Aorta (tissue), 5 donors: ENCODE measurements at regions not wholly inside any gene's neighbourhood (a gene's known extent, or its start where the extent isn't known, plus 50 kb on each side); places are given as distances from the start of the nearest gene placed in this dataset.

Source experiments
- ATAC-seq: fragments of 200-7000 bp; cut with Tn5 transposase; one replicate; pipeline ENCODE4 v1.9.1; 2022; ENCODE audit warnings: moderate library complexity; ENCODE audit not compliant: low FRiP score
- DNase-seq, 2 donors: peaks; one replicate each; pipeline ENCODE4 v3.0.0-alpha.2; 2020
- H3K27ac ChIP-seq, 2 donors: one replicate each; pipeline ENCODE4 v1.5.1; 2013; ENCODE audit warnings: low read length in 2 of 2, mild to moderate bottlenecking in 2 of 2, moderate library complexity in 2 of 2, control low read depth in 1 of 2, inconsistent platforms in 1 of 2, low read depth in 1 of 2
- H3K27me3 ChIP-seq, 2 donors: one replicate each; pipeline ENCODE4 v1.6.1; 2013; ENCODE audit warnings: control low read depth in 1 of 2, low read length in 1 of 2, mild to moderate bottlenecking in 1 of 2, moderate library complexity in 1 of 2; ENCODE audit not compliant: insufficient read depth in 2 of 2, control insufficient read depth in 1 of 2
- H3K36me3 ChIP-seq, 2 donors: one replicate each; pipeline ENCODE4 v1.6.1; 2013; ENCODE audit warnings: control low read depth in 1 of 2, low read length in 1 of 2, mild to moderate bottlenecking in 1 of 2; ENCODE audit not compliant: insufficient read depth in 2 of 2, control insufficient read depth in 1 of 2
- H3K4me1 ChIP-seq, 2 donors: one replicate each; pipeline ENCODE4 v1.6.1; 2013; ENCODE audit warnings: low read length in 2 of 2, control low read depth in 1 of 2, mild to moderate bottlenecking in 1 of 2, moderate library complexity in 1 of 2; ENCODE audit not compliant: insufficient read depth in 2 of 2, control insufficient read depth in 1 of 2
- H3K4me3 ChIP-seq, 2 donors: one replicate each; pipeline ENCODE4 v1.5.1; 2013; ENCODE audit warnings: low read length in 2 of 2, control low read depth in 1 of 2, mild to moderate bottlenecking in 1 of 2
- H3K9me3 ChIP-seq: one replicate; pipeline ENCODE4 v1.6.1; 2013; ENCODE audit warnings: mild to moderate bottlenecking, low read length; ENCODE audit not compliant: control insufficient read depth
- WGBS, 2 donors: extraction: QIAGEN DNeasy Blood & Tissue Kit; methylation state at CpG; one replicate each; pipeline ENCODE4 v1.1.7; 2013; 5-methylcytosine and 5-hydroxymethylcytosine counted together
- intact Hi-C, 2 donors: fragments of 100-400 bp; cut with DNase I; formaldehyde crosslinking; loops; one replicate each; pipeline versions ENCODE4 v1.14.2 to v1.15.0; 2022
- donor health status: healthy with polysubstance abuse.
- donor health status: Bipolar disorder and iron deficiency.
- donor health status: DM: no; HTN: no; CAD: no.
- donor health status: DM: no; HTN: no; CAD: no.
- donor health status: DM: yes; HTN: yes; CAD: no.

GRCh38 chr2:139819273-139819796 lies 1039.1 kb upstream of the NXPH2 start:
- intact Hi-C loops, result no loop called here
- Histone ChIP-seq H3K9me3 (no peaks in the 10 kb centered on the region), H3K4me1 (no peaks in the 10 kb centered on the region), H3K27ac (no peak overlapping the region), H3K4me3 (no peak overlapping the region), H3K27me3 (no peaks in the 10 kb centered on the region), H3K36me3 (no peaks in the 10 kb centered on the region)
- ATAC-seq (no peak), DNase-seq (no peak)
- WGBS, 2 donors, result 45% methylated on average over 2 of the region's 2 CpGs

GRCh38 chr2:139814458-139814857 lies 1034.3 kb upstream of the NXPH2 start:
- H3K9me3 ChIP-seq, result no peaks in the 10 kb centered on the region
- 79 to 91% methylated on average over 2 of the region's 2 CpGs for WGBS, 2 donors
- H3K27ac ChIP-seq, result no peak overlapping the region
- H3K36me3 ChIP-seq, result no peaks in the 10 kb centered on the region
- no peaks in the 10 kb centered on the region for H3K4me1 ChIP-seq
- no peak for ATAC-seq
- no peaks in the 10 kb centered on the region for H3K27me3 ChIP-seq
- H3K4me3 ChIP-seq, result no peak overlapping the region
- DNase-seq, result no peak
- intact Hi-C loops, result no loop called here

- Histone ChIP-seq H3K9me3 (no peaks in the 10 kb centered on the region), H3K27me3 (no peaks in the 10 kb centered on the region), H3K4me1 (no peaks in the 10 kb centered on the region), H3K27ac (no peak overlapping the region), H3K4me3 (no peak overlapping the region), H3K36me3 (no peaks in the 10 kb centered on the region)
- no peak for ATAC-seq
- no peak for DNase-seq
- WGBS, 2 donors, result 73% methylated on average over 2 of the region's 2 CpGs
- intact Hi-C loops, result no loop called here
Measured at GRCh38 chr2:139813340-139813739, 1033.2 kb upstream of the NXPH2 start.

- intact Hi-C loops, result no loop called here
- 26 to 31% methylated on average over 4 of the region's 4 CpGs for WGBS, 2 donors
- ATAC-seq, result no peak
Measured at GRCh38 chr2:139805441-139805840, 1025.3 kb upstream of the NXPH2 start.

GRCh38 chr2:139798391-139798790 lies 1018.2 kb upstream of the NXPH2 start:
- no peak overlapping the region for H3K4me3 ChIP-seq
- H3K27ac ChIP-seq, result no peak overlapping the region
- H3K36me3 ChIP-seq, result no peaks in the 10 kb centered on the region
- no peaks in the 10 kb centered on the region for H3K27me3 ChIP-seq
- no peaks in the 10 kb centered on the region for H3K9me3 ChIP-seq
- WGBS, 2 donors, result 7 to 15% methylated on average over 2 of the region's 2 CpGs
- DNase-seq, result no peak
- no peaks in the 10 kb centered on the region for H3K4me1 ChIP-seq
- intact Hi-C loops, result no loop called here
- no peak for ATAC-seq

More at GRCh38 chr2:139805441-139805840, 1025.3 kb upstream of the NXPH2 start:
- DNase-seq, result no peak
- no peaks in the 10 kb centered on the region for H3K36me3 ChIP-seq
- H3K27ac ChIP-seq, result no peak overlapping the region
- no peaks in the 10 kb centered on the region for H3K27me3 ChIP-seq
- no peak overlapping the region for H3K4me3 ChIP-seq
- no peaks in the 10 kb centered on the region for H3K4me1 ChIP-seq
- H3K9me3 ChIP-seq, result no peaks in the 10 kb centered on the region

GRCh38 chr2:139790807-139791752 lies 1010.9 kb upstream of the NXPH2 start:
- H3K27me3 ChIP-seq, result no peaks in the 10 kb centered on the region
- WGBS, 2 donors, result 49 to 54% methylated on average over 3 of the region's 3 CpGs
- no peaks in the 10 kb centered on the region for H3K36me3 ChIP-seq
- ATAC-seq (no peak), DNase-seq (no peak)
- H3K4me1 ChIP-seq, result no peaks in the 10 kb centered on the region
- intact Hi-C loops, result loop anchor here in 1 of 2 donors (5.0 kb wide), 1 partner anchor 1071 kb away; no protein-coding TSS in a partner anchor
- H3K27ac ChIP-seq, result no peak overlapping the region
- H3K4me3 ChIP-seq, result no peak overlapping the region
- no peaks in the 10 kb centered on the region for H3K9me3 ChIP-seq

- no peak for DNase-seq
- H3K27me3 ChIP-seq, result no peaks in the 10 kb centered on the region
- no peak for ATAC-seq
- no peaks in the 10 kb centered on the region for H3K4me1 ChIP-seq
- no peak overlapping the region for H3K27ac ChIP-seq
- no peaks in the 10 kb centered on the region for H3K36me3 ChIP-seq
- intact Hi-C loops, result loop anchor here in 1 of 2 donors (5.0 kb wide), 1 partner anchor 1072 kb away; no protein-coding TSS in a partner anchor
- no peaks in the 10 kb centered on the region for H3K9me3 ChIP-seq
- WGBS, 2 donors, result 17 to 25% methylated on average over 2 of the region's 2 CpGs
- no peak overlapping the region for H3K4me3 ChIP-seq
Measured at GRCh38 chr2:139790136-139790535, 1009.9 kb upstream of the NXPH2 start.

- intact Hi-C loops, result no loop called here
- Histone ChIP-seq H3K9me3 (no peaks in the 10 kb centered on the region), H3K4me1 (no peaks in the 10 kb centered on the region), H3K27me3 (no peaks in the 10 kb centered on the region), H3K36me3 (no peaks in the 10 kb centered on the region), H3K4me3 (no peak overlapping the region), H3K27ac (no peak overlapping the region)
- ATAC-seq (no peak), DNase-seq (no peak)
Measured at GRCh38 chr2:139778732-139779131, 998.5 kb upstream of the NXPH2 start.
